ENCODE measurements at regions not wholly inside any gene's neighbourhood (a gene's known extent, or its start where the extent isn't known, plus 50 kb on each side); places are given as distances from the start of the nearest gene placed in this dataset.

DNA sequence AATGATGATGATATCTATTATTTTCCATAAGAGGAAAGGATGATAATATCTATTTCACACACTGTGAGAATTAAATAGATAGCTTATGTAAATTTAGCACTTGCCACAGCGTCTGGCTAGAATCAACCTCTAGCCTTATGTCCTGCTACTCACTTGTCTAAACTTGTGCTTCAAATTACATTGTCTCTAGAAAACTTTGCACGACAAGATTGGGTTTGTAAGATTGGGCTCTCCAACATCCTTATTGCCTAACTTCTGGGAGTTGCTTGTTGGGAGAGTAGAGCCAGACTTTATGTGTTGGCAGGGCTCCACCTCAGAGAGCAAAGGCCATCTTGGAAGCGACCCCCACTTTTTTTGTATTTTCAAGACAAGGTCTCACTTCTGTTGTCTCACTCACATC lies 50.0 kb upstream of the POGK start:
- Histone ChIP-seq H3K4me1 (no peaks in the 10 kb centered on the region), H3K4me3 (no peak overlapping the region), H3K36me3 (no peaks in the 10 kb centered on the region), H3K9me3 (no peaks in the 10 kb centered on the region), H3K27ac (no peak overlapping the region), H3K27me3 (peaks cover 0 to 9% (median 0%) of the 10 kb centered on the region in 9 donors)
- DNase-seq, result no peak
- intact Hi-C loops (cut with DNase I), result no loop called here
- no peak for ATAC-seq
- 64 to 75% (median 69%) methylated on average over 3 of the region's 3 CpGs for WGBS, 4 donors
- no peak for TF ChIP-seq POLR2A (IDR thresholded peaks at IDR 0.05)
- TF ChIP-seq, protein P1, sequence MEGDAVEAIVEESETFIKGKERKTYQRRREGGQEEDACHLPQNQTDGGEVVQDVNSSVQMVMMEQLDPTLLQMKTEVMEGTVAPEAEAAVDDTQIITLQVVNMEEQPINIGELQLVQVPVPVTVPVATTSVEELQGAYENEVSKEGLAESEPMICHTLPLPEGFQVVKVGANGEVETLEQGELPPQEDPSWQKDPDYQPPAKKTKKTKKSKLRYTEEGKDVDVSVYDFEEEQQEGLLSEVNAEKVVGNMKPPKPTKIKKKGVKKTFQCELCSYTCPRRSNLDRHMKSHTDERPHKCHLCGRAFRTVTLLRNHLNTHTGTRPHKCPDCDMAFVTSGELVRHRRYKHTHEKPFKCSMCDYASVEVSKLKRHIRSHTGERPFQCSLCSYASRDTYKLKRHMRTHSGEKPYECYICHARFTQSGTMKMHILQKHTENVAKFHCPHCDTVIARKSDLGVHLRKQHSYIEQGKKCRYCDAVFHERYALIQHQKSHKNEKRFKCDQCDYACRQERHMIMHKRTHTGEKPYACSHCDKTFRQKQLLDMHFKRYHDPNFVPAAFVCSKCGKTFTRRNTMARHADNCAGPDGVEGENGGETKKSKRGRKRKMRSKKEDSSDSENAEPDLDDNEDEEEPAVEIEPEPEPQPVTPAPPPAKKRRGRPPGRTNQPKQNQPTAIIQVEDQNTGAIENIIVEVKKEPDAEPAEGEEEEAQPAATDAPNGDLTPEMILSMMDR (IDR thresholded peaks at IDR 0.05), result no peak
